ENCODE measurements at regions not wholly inside any gene's neighbourhood (a gene's known extent, or its start where the extent isn't known, plus 50 kb on each side); places are given as distances from the start of the nearest gene placed in this dataset.
A peak's percentile ranks its signal among the peaks of the same experiment; 100 is the strongest.

DNA sequence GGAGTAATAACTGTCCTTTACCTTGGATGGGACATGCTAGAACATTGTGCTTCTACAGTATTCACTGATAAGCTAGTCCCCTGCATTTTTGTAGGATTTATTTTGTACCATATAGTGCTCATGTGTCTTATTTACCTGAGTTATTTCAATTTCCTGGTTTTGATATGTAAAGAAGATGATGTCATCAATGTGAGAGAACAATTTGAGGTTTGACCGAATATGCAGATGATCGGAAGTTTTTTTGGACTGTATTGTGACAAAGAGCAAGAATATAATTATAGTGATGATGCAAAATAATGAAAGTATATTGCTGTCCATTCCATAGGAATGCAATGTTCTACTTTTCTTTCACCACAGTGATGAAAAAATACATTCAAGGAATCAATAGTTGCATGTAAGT lies 114.8 kb downstream of the RERGL start:
- TF ChIP-seq, protein P1, sequence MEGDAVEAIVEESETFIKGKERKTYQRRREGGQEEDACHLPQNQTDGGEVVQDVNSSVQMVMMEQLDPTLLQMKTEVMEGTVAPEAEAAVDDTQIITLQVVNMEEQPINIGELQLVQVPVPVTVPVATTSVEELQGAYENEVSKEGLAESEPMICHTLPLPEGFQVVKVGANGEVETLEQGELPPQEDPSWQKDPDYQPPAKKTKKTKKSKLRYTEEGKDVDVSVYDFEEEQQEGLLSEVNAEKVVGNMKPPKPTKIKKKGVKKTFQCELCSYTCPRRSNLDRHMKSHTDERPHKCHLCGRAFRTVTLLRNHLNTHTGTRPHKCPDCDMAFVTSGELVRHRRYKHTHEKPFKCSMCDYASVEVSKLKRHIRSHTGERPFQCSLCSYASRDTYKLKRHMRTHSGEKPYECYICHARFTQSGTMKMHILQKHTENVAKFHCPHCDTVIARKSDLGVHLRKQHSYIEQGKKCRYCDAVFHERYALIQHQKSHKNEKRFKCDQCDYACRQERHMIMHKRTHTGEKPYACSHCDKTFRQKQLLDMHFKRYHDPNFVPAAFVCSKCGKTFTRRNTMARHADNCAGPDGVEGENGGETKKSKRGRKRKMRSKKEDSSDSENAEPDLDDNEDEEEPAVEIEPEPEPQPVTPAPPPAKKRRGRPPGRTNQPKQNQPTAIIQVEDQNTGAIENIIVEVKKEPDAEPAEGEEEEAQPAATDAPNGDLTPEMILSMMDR (IDR thresholded peaks at IDR 0.05; ENCODE audit: control insufficient read depth, insufficient read depth, low read depth, low read length, missing control alignments), result no peak
- DNase-seq (ENCODE audit: low read depth), result no peak
- H3K4me3 ChIP-seq (ENCODE audit: control insufficient read depth, low read depth, low read length), result no peak overlapping the region

DNA sequence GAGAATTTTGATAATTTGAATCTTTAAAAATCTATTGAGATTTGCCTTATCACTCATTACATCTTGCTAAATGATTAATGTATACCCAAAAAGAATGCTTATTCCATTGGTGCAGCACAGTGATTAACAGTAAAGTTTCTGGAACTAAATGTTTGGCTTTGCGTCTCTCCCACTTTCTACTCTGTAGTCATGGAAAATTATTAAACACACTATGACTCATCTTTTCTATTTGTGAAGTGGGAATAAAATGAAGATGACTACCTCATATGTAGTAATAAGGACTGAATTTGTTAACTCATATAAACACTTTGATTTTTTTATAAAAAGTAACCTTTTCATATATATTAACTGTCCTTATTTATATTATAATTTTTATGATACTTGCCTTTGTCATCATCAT lies 118.1 kb downstream of the RERGL start:
- H3K4me3 ChIP-seq (ENCODE audit: control insufficient read depth, low read depth, low read length), result no peak overlapping the region
- TF ChIP-seq, protein P1 (IDR thresholded peaks at IDR 0.05; ENCODE audit: control insufficient read depth, insufficient read depth, low read depth, low read length, missing control alignments), result no peak
- DNase-seq (ENCODE audit: low read depth), result no peak

DNA sequence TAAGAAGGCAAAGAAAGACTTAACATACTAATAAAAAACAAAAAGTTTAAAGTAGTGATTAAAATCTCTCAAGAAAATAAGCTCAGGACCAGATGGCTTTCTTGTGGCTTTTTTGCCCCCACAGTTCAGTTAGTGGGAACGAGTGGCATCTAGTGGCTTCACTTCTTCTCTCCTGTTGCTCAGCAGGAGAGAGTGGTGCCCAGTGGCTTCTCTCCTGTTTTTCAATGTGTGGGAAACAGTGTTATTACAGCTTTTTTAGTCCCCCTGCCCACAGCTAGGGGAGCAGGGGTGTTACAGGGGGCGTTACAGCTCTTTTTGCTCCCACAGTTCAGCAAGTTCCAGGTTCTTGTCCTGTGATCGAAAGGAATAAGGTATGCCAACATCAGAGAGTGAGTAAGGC lies 135.2 kb downstream of the RERGL start:
- DNase-seq (ENCODE audit: low read depth), result peak; percentile 0
- no peak overlapping the region for H3K4me3 ChIP-seq (ENCODE audit: control insufficient read depth, low read depth, low read length)
- TF ChIP-seq, protein P1 (IDR thresholded peaks at IDR 0.05; ENCODE audit: control insufficient read depth, insufficient read depth, low read depth, low read length, missing control alignments), result peak; percentile 14

DNA sequence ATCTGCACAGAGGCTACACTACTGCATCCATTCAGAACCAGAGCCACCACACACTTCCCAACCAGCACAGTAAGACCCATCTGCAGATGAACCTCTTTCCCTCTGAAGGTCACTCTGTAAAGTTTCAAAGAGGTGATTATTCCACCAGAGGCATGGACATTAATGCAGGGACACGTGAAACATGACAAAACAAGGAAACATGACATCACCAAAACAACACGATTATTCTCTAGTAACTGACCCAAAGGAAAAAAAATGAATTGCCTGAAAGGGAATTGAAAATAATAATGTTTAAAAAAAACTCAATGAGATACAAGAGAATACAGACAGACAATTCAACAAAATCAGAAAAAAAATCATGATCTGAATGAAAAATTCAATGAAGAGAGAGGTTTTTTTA lies 139.1 kb downstream of the RERGL start:
- TF ChIP-seq, protein P1 (IDR thresholded peaks at IDR 0.05; ENCODE audit: control insufficient read depth, insufficient read depth, low read depth, low read length, missing control alignments), result no peak
- DNase-seq (ENCODE audit: low read depth), result no peak
- no peak overlapping the region for H3K4me3 ChIP-seq (ENCODE audit: control insufficient read depth, low read depth, low read length)

DNA sequence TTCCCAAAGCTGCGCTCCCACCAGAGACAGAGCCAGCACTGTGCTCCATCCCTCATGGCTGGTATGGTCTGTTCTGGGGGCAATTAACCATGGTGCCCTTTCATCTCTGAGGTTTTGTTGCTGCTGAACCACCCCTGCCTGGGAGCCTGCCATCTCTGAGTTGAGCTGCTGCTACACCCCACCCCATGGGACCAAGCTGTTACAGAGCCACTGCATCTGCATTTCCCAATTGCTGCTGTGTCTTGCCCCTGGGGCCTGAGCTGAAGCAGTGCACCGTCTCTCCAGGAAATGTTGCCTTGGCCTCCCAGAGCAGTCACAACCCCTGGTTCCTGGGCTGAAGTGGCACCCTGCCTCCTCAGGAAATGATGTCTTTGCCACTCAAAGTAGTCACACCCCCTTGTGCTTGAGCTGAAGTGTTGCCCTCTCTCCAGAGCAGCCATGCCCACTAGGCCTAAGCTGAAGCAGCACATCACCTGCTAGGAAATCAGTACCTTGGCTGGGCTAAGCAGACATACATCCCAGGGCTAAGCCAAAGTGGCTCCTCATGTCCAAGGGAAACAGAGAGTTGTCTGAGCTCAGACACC lies 140.3 kb downstream of the RERGL start:
- TF ChIP-seq, protein P1 (IDR thresholded peaks at IDR 0.05; ENCODE audit: control insufficient read depth, insufficient read depth, low read depth, low read length, missing control alignments), result no peak
- no peak for DNase-seq (ENCODE audit: low read depth)
- no peak overlapping the region for H3K4me3 ChIP-seq (ENCODE audit: control insufficient read depth, low read depth, low read length)

DNA sequence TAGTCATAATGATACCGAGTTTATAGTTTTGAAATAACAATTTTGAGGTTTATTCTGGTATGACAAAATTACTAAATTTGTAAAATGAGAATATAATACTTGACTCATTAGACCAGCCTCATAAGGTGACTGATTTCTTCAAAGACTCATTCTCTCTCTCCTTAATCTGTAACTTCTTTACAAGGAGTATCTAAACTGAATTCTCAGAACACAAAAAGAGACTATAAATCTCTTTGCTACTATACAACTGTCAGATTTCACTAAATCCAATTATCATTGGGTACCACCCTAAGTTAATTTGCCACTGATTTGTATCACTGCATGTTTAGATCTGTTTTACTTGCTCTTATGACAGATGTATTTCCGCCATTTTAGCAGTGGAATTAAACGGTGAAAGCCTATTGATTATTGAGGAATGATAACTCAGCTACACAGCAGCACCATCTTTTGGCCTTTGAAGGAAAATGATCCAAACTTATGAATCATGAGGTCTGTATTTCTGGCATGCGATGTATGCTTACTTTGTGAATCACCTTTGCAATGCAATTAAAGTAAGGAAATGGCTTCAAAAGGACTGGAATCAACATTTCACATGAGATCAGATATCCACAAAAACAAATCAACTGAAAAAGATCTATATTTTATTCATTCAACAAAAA lies 161.2 kb downstream of the RERGL start:
- DNase-seq (ENCODE audit: low read depth), result peak; percentile 28
- TF ChIP-seq, protein P1 (IDR thresholded peaks at IDR 0.05; ENCODE audit: control insufficient read depth, insufficient read depth, low read depth, low read length, missing control alignments), result peak; percentile 35

More for the DNA sequence above, 161.2 kb downstream of the RERGL start:
- no peak overlapping the region for H3K4me3 ChIP-seq (ENCODE audit: control insufficient read depth, low read depth, low read length)
